Colonic mucosa (tissue), 4 donors: ENCODE measurements at regions not wholly inside any gene's neighbourhood (a gene's known extent, or its start where the extent isn't known, plus 50 kb on each side); places are given as distances from the start of the nearest gene placed in this dataset.

Experiments used
- DNase-seq: peaks from one replicate; pipeline ENCODE4 v3.0.0-alpha.2; 2020
- H3K27ac ChIP-seq: fragments of 200-600 bp; one replicate; pipeline ENCODE4 v1.8.0; 2021
- H3K27me3 ChIP-seq: fragments of 200-600 bp; one replicate; pipeline ENCODE4 v1.8.0; 2021
- H3K36me3 ChIP-seq: fragments of 200-600 bp; one replicate; pipeline ENCODE4 v1.8.0; 2021
- H3K4me1 ChIP-seq: fragments of 200-600 bp; one replicate; pipeline ENCODE4 v1.8.0; 2021; ENCODE audit warnings: mild to moderate bottlenecking
- H3K4me3 ChIP-seq: fragments of 200-600 bp; one replicate; pipeline ENCODE4 v1.8.0; 2021
- H3K9ac ChIP-seq, 2 donors: one replicate each; pipeline ENCODE4 v1.7.0; 2013; ENCODE audit warnings: control low read depth in 2 of 2, low read depth in 2 of 2, low read length in 2 of 2
- H3K9me3 ChIP-seq: fragments of 200-600 bp; one replicate; pipeline ENCODE4 v1.8.0; 2021
- intact Hi-C: fragments of 100-400 bp; cut with DNase I; formaldehyde crosslinking; loops from one replicate; pipeline ENCODE4 v1.14.1; 2022
- TF ChIP-seq, protein P1 (sequence below): fragments of 200-600 bp; IDR thresholded peaks from one replicate; pipeline ENCODE4 v1.8.0; 2022; ENCODE audit warnings: antibody characterized with exemption, mild to moderate bottlenecking
- donor health status: healthy.
- donor health status: DM: no; HTN: no; CAD: no.
- donor health status: DM: no; HTN: no; CAD: no.

DNA sequence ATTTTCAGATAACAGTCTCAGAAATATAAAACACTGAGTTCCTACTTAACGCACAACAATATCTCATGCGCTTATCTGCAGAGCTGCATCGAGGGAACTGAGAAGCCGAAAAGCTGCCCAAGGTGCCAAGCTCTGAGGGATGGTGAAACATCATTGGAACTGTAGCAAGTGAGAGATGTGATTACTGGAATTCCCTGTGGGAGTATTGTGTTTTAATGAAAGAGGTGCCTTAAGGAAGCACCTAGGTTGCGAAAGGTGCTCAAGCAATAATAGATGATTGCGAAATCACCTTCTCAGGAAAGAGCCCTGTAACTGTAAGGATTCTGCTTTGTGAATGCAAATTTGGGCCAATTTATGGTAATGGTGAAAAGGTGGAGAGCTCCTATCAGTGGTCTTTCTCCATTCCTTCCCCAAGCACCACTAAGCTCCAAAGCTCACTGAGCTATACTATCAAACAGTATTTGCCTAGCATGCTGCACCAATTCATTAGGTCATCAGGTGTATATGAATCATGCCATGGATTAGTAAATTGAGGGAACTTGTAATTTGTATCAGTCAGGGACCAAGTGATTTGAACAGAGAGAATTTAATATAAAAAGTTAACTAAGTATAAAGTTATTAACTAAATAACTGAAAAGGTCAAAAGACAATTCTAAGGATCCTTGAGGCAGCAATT is 59.0 kb upstream of the ATP8A1 start:
- H3K9ac ChIP-seq = no peak overlapping the region
- no peaks in the 10 kb centered on the region for H3K27me3 ChIP-seq
- intact Hi-C loops = no loop called here
- H3K4me3 ChIP-seq = no peak overlapping the region
- no peaks in the 10 kb centered on the region for H3K4me1 ChIP-seq
- DNase-seq = no peak
- no peaks in the 10 kb centered on the region for H3K36me3 ChIP-seq
- H3K27ac ChIP-seq = no peak overlapping the region
- TF ChIP-seq, protein P1, sequence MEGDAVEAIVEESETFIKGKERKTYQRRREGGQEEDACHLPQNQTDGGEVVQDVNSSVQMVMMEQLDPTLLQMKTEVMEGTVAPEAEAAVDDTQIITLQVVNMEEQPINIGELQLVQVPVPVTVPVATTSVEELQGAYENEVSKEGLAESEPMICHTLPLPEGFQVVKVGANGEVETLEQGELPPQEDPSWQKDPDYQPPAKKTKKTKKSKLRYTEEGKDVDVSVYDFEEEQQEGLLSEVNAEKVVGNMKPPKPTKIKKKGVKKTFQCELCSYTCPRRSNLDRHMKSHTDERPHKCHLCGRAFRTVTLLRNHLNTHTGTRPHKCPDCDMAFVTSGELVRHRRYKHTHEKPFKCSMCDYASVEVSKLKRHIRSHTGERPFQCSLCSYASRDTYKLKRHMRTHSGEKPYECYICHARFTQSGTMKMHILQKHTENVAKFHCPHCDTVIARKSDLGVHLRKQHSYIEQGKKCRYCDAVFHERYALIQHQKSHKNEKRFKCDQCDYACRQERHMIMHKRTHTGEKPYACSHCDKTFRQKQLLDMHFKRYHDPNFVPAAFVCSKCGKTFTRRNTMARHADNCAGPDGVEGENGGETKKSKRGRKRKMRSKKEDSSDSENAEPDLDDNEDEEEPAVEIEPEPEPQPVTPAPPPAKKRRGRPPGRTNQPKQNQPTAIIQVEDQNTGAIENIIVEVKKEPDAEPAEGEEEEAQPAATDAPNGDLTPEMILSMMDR = no peak
- H3K9me3 ChIP-seq = no peaks in the 10 kb centered on the region

DNA sequence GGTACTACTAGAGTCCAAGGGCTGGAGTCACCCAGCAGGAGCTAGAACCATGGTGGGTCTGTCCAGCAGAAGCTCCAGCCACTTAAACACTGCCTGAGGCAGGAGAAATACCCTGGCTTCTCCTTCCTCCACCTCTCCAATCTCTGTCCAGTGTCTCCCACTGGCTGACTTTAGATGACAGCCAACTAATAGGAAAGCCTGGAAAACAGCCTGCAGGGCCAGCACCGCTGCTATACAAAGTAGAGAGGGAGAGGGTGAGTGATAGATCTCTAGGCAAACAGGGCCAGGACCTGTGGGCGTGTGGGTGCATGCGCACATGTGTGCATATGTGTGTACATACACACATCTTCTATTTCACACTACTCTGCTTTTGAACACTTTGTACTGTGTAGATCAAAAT is 56.5 kb upstream of the ATP8A1 start:
- H3K36me3 ChIP-seq = no peaks in the 10 kb centered on the region
- no peaks in the 10 kb centered on the region for H3K4me1 ChIP-seq
- no peaks in the 10 kb centered on the region for H3K9me3 ChIP-seq
- no peaks in the 10 kb centered on the region for H3K27me3 ChIP-seq
- no peak overlapping the region for H3K4me3 ChIP-seq
- TF ChIP-seq, protein P1 = no peak
- intact Hi-C loops = no loop called here
- H3K9ac ChIP-seq = no peak overlapping the region
- no peak for DNase-seq
- no peak overlapping the region for H3K27ac ChIP-seq

DNA sequence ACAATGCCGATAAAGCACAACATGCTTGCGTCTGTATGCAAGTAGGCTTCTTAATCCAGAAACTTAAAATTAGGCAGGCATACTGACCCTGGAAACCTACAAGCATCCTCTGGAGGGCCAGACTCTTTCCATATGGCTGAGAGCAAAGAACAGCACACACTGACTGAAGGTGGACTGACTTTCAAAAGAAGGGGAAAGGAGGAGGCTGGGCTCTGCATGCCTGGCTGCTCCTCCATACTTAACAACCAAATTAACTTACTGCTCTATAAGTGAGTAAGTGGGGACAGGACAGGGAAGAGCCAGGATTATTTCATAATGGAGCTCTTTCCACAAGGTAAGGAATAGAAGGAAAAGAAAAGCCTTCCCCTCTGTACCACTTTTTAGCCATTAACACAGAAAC is 55.9 kb upstream of the ATP8A1 start:
- Histone ChIP-seq H3K9ac (no peak overlapping the region), H3K27ac (no peak overlapping the region), H3K27me3 (no peaks in the 10 kb centered on the region), H3K9me3 (no peaks in the 10 kb centered on the region), H3K4me3 (no peak overlapping the region), H3K4me1 (no peaks in the 10 kb centered on the region), H3K36me3 (no peaks in the 10 kb centered on the region)
- TF ChIP-seq, protein P1 = no peak
- no peak for DNase-seq
- intact Hi-C loops = no loop called here

DNA sequence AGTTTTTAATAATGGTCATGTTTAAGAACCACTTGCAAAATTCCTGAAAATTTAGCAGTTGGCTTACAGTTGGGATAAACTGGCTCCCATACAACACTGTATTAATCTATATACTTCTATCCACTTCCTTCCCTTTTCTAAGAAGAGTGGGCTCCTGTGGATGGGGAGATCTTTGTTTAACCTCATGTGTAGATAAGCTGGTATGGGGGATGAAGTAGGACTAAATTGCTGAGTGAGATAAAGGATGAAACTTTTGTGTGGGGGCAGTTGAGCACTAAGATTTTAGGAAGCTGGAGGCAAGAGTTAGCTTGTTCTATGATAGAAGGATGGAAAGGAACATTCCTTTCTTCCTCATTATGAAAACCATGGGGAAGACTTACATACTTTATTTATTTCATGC is 54.6 kb upstream of the ATP8A1 start:
- no peaks in the 10 kb centered on the region for H3K27me3 ChIP-seq
- H3K9ac ChIP-seq = no peak overlapping the region
- TF ChIP-seq, protein P1 = no peak
- H3K9me3 ChIP-seq = no peaks in the 10 kb centered on the region
- intact Hi-C loops = no loop called here
- no peak overlapping the region for H3K27ac ChIP-seq
- no peaks in the 10 kb centered on the region for H3K4me1 ChIP-seq
- DNase-seq = no peak
- no peak overlapping the region for H3K4me3 ChIP-seq
- no peaks in the 10 kb centered on the region for H3K36me3 ChIP-seq

DNA sequence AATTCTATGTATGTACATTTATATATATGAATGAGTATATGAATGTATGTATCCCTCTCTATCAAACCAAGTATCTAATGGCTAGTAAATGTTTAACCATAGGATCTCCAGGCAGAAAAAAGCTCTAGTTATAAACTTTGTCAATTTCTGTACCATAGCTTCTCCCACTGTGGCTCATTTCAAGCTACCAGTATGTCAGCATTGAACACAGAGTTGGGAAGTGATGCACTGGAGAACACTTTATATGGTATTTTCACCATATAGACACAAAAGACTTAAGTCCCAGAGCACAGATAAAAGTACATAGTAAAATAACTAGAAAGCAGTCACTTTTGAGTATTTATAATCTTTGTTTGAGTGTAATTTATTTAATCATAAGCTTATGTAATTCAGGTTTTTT is 53.9 kb upstream of the ATP8A1 start:
- DNase-seq = no peak

More for the DNA sequence above, 53.9 kb upstream of the ATP8A1 start:
- TF ChIP-seq, protein P1 = no peak
- Histone ChIP-seq H3K9ac (no peak overlapping the region), H3K27ac (no peak overlapping the region), H3K4me3 (no peak overlapping the region), H3K4me1 (no peaks in the 10 kb centered on the region), H3K27me3 (no peaks in the 10 kb centered on the region), H3K36me3 (no peaks in the 10 kb centered on the region), H3K9me3 (no peaks in the 10 kb centered on the region)
- intact Hi-C loops = no loop called here
